ENCODE measurements at regions not wholly inside any gene's neighbourhood (a gene's known extent, or its start where the extent isn't known, plus 50 kb on each side); places are given as distances from the start of the nearest gene placed in this dataset.

DNA sequence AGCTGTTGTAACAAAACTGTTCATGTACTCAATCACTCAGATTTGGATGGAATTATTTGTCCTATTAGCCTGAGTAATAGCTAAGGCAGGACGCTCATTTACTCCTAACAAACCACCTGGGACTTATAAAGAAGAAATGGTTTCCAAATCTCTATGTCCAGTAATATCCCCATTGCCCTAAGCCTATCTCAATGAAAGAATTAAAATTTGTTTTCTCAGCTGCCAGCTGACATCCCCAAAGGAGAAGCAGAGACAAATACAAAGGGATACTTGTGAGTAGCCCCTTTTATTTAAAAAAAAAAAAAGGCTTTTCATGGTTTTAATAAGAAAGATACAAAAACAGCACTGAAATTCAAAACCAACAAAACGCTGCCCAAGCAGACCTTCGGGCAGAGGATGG lies 211.4 kb upstream of the PARD3B start:
- no peak for DNase-seq

DNA sequence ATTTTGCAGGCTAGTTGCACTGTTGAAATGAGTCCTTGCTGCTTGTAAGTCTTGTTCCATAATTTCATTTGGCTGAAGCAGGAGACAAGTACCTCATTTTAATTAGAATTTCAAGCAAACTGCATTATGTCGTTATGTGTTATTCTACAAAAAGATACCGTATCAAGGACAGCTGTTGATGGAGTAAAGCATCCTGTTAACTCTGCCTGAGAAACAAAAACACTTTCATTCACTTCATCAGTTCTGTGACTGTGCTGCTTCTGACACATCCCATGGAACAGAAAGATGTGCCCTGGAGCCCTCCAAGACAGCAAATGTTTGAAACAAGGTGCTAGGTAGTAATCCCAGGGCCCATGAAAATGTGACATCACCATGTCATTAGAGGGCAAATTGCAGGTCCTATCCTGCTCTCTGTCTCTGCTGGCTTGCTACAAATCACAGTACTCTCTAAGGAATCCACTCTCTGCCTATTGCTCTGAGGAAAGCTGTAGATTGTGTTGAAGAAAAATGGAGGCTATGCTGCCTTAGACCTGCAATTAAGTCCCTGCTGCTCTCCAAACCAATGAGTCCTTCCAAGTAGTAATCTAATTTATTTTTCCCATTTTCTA lies 209.7 kb upstream of the PARD3B start:
- DNase-seq: no peak

DNA sequence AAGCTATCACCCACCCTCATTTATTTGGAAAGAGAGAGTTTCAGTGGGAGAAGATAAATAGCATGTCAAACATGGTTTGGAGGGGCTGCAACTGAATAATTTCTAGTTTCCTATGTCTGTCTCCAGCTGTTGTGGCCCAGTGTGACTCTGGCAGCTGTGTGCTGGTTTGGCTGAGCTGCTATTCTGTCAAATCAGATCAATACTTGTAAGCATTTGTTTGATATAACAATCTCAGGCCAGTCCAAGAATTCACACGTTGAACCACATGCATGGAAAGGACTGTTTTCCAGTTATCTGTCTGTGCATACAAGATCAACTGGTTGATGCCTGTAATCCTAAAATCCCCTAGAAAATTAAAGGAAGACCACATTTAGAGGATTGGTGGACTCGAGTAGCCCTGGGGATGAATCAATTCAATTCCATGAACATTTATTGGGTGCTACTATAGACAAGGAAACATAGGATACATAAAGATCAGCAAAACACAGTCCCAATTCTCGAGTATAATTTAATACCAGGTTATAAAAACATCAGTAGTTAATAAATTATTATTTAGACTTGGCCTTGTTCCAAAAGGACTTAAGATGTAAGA lies 209.0 kb upstream of the PARD3B start:
- no peak for DNase-seq

DNA sequence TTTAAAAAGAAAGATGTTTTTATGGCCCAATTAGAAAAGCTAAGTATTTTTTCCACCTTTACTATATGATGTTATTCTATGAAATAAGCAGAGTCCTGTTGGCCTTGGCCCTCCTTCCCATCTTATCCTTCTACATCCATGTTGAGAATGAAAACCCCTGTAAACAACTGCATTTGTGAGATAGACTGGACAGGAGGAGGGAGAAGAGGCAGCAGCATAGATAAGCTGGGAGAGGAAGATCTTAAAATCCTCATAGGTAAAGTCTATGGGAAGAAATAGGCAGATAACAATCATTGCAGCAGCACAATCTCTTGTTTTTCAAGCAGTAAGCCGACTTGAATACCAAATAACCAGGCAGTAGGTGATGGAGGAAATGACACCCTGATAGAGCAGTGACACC lies 207.6 kb upstream of the PARD3B start:
- no peak for DNase-seq

DNA sequence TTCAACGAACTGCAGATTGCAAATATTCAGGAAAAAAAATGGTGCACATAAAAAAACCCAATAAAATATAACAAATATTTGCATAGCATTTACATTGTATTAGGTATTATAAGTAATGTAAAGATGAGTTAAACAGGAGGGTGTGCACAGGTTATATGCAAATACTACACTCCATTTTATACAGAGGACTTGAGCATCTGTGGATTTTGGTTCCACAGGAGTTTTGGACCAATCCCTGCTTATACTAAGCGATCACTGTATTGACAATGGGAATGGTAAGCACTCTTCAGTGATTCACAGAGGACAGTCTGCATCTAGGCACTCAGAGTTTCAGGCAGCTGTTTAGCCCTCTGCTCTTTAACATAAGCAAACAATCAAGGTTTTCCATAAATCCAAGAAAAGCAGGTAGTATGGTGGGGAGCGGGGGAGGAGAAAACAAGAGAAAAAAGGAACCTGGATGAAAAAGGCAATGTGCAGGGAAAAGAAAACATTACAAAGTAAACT lies 206.0 kb upstream of the PARD3B start:
- no peak for DNase-seq

DNA sequence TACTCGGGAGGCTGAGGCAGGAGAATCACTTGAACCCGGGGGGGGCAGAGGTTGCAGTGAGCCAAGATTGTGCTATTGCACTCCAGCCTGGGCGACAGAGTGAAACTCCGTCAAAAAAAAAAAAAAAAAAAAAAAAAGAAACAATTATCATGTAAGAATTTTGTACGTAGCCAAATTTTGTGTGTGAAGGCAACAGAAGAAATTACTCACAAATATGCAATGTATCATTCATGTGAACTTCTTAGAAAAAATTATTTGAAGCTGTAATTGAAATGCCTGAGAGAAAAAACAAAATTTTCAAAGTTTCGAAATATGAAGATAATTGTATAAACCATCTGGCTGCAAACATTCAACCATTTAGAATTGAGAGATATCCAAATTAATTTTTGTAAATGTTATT lies 204.8 kb upstream of the PARD3B start:
- no peak for DNase-seq

DNA sequence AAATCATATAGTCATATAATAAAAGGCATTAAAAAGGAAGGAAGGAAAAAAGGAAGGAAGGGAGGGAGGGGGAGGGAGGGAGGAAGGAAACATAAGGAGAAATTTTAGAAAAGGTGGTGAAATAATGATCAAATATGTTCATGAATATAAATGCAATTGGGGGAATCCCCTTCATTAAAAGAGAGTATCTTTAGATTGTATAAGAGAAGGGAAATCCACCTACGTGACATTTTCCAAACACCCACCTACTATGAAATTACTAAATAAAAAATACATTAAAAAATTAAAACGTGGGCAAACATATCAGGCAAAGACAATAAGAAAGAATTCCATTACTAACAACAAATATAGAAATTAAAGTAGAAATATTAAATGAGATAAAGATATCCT lies 203.4 kb upstream of the PARD3B start:
- no peak for DNase-seq

DNA sequence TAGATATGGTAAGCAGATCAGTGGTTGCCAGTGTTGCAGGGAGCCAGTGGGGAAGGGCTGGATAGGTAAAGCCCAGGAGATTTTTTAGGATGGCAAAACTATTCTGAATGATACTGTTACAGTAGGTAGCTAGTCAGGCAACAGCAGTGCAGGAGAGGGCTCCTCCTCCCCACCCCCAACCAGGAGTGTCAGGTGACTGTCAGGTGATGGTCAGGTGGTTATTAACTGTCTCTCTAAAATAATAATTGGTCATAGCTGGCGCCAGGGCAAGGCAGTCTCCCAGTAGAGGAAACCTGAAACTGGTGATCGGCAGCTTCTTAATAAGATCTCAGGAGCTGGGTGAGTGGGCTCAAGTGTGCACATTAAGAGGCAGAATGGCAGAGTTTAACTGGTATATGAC lies 201.6 kb upstream of the PARD3B start:
- DNase-seq: no peak

DNA sequence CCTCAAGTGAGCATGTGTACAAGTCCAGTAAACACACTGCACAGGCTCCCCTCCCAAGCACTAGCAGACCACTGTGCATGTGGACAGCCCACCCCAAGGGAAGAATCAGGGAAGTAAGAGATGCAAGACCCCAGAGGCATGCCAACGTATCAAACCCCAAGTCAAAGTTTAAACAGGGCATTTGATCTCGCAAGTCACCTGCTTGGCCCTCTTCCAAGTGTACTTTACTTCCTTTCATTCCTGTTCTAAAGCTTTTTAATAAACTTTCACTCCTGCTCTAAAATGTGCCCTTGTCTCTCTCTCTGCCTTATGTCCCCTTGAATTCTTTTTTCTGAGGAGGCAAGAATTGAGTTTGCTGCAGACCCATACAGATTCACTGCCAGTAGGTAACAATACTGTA lies 201.2 kb upstream of the PARD3B start:
- no peak for DNase-seq

DNA sequence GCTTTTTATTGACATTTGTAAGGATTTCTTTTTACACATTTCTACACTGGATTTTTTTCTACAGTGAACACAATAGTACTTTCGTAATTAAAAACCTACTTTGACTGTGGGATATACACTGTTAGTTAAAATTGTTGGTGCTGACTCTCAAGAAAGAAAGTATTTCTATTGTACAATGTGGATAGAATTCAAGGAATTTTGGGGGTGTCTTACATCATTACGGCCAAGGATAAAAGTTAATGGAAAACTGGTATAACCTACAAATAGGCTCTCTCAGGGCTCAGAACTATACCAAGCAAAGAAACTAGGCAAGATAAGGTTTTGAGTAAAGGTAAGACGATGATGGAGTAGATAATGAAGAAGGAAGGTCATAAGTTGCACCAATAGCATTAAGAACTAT lies 198.4 kb upstream of the PARD3B start:
- DNase-seq: no peak

DNA sequence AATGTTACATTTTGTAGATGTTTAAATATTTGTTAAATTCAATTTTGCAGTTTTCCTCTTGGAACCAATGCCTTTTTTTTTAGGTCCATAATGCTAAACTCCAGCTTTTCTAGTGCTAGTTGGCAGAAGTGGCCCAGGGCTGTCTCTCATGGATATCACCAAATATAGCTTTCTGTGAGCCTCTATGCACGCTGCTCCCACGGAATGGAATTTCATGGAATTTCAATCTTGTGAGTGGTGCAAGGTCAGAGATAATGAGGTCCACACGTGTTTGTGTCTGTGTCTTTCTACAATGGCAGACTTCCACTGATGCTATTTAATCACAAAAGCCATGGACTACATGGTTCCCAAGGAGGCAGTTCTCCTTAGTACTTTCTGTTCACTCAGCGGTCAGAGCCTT lies 191.5 kb upstream of the PARD3B start:
- no peak for DNase-seq

DNA sequence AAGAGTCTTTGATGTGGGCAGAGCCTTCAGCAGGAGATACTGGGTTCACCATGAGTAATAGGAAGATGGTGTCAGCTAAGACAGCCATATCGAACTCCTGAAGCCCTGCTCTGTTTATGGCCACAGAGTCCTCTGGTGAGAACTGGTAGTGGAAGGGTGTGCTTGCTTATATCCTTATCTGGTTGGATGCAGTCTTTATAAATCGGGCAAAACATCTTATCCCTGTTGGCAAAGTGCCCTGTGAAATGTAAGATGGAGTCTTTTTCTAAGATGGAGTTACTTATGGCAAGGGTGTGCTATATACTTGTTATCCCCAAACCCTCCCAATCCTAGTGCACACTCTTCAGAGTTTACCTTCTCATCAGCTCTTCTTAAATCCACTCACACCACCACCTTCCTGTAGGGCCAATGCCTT lies 190.8 kb upstream of the PARD3B start:
- DNase-seq: no peak

DNA sequence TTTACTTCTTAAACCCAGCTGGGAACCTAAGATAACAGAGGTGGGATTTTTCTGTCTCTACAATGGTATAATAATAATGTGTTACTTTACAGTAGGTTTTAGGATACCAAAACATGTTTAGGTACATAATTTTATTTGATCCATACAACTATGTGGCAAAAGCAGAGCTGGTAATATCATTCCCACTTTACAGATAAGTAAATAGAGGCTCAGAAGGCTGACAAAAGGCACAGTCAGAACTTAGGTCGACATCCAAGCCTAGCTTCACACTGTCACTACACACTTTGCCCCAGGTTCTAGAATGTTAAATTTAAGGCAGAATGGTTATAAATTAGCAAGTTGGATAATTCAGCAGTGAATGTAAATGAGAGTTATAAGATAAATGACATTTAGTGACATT lies 189.6 kb upstream of the PARD3B start:
- no peak for DNase-seq

DNA sequence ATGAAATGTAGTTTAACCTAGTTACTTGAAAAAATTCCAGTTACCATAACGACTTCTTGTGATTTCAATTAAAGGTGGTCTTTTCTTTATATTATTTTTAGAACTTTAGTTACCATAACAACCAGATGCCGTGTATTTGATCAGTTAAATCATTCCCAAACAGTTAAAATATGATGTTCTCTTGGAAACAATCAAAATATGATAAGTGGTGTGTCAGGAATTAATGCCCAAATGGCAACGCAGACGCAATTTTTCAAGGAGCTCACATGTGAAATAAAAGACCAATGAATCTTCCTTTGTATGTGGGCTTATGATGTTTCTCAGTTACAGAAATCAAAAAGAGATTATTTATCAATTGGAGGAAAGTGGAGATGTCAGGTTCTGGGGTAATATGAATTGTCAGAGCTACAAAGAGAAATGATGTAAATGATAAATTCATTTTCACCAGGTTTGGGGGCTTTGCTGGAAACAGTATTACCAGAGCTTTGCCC lies 189.1 kb upstream of the PARD3B start:
- DNase-seq: no peak

DNA sequence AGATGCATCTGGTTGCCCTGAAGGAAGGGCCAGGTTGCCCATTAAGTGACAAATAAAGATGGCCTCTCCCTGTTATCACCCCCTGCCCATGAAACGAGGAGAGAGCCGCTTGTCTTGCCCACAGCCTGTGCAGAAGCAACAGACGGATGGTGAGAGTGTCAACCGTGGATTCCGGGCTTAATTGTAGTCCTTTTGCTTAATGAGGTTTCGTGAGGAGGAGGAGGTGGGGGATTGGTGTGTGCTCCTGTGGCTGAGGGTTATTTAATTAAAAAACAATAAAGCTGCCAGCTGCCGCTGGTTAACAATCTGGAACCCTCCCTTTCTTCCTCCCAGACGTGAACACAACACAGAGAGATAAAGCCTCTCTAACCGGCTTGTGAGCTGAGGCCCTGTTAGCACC lies 188.0 kb upstream of the PARD3B start:
- DNase-seq: no peak

DNA sequence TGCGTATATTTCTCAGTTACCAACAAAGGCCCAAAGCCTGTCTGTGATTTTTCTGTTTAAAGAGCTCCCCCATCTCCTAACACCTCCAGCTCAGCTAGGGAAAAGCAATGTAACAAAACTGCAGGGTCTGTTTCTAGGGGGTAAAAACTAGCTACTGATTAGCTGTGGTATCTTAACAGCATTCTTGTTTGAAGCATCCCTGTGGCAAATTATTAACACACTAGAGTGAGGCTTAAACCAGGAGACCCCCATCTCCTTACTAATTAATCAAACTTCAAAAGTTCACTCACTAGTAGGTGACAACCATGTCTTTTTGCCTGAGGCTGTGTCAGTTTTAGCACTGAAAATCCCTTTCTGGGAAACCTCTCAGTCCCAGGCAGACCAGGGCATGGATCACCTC lies 186.2 kb upstream of the PARD3B start:
- DNase-seq: no peak

DNA sequence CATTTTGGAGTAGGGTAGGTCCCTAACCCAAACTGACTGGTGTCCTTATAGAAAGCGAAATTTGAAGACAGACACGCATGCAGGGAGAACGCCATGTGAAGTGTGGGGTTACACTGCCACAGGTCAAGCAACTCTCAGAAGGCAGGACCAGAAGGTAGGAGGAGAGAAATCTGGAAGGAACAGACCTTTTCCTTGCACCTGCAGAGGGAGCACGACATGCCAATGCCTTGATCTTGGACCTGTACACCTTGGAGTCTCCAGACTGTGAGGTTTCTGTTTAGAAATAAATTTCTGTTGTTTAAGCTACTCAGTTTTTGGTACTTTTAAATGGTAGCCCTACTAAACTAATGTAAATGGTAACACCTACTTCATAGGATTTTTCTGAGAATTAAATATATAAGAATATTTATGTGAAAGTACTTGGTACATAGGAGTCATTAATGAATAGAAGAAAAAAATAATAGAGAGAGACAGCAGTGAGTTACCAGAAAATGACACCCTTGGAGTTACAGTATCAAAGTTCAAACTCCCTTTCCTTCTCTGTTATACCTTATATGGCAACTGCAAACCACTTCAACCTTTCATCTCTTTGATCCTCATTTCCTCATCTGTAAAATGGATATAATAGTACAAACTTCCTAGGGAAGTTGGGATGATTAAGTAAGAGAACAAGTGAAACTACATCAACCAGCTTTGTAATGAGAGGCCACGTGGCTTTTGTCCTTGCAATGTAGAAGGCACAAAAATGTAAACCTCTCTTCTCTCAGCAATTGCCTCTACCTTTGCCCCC lies 184.9 kb upstream of the PARD3B start:
- no peak for DNase-seq

DNA sequence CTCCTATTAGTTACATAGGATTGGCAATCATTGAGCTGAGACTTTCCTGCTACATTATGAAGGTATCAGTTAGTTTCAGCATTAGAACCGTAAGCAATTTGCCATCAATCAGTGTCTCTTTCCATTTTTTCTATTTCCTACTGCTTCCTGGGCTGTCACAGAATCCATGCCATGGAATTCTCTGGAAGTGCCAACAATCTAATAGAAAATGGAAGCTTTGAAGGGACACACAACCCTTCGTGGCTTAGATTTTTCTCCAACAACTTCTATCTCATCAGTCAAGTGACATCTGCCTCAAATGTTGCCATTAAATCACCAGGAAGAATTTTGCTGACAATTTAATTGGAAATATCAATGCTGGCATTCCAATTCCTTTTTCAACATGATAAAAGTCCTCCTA lies 183.5 kb upstream of the PARD3B start:
- DNase-seq: no peak

DNA sequence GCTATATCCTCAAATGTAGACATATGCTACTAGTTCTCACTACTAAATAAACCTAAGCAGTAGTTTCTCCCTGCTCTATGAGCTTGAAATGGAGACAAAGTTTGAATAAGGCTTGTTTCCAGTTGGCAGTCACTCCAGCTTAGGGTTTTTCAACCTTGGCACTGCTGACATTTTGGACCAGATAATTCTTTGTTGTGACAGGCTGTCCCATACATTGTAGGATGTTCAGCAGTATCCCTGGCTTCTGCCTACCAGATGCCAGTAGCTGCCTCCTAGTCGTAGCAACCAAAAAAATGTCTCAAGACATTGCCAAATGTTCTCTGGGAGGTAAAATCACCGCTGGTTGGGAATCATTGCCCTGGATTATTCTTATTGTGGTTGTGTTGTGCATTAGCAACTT lies 182.7 kb upstream of the PARD3B start:
- DNase-seq: no peak

DNA sequence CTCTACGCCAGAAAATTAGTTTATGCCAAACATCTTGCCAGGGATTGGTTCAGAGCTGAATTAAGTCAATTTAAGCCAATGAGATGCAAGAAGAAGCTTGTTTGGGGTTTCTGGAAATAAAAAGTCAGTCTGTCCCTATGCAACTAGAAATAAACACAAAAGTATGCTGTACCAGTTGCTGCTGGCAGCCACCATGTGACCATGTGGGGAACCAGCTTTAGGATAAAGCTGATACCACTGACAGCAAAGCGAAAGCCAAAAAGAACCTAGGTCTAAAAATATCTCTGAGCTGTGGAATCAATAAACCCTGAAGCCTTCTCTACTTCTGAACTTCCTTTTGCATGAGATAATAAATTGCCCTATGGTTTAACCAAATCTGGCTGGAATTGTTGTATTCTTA lies 181.8 kb upstream of the PARD3B start:
- DNase-seq: no peak

DNA sequence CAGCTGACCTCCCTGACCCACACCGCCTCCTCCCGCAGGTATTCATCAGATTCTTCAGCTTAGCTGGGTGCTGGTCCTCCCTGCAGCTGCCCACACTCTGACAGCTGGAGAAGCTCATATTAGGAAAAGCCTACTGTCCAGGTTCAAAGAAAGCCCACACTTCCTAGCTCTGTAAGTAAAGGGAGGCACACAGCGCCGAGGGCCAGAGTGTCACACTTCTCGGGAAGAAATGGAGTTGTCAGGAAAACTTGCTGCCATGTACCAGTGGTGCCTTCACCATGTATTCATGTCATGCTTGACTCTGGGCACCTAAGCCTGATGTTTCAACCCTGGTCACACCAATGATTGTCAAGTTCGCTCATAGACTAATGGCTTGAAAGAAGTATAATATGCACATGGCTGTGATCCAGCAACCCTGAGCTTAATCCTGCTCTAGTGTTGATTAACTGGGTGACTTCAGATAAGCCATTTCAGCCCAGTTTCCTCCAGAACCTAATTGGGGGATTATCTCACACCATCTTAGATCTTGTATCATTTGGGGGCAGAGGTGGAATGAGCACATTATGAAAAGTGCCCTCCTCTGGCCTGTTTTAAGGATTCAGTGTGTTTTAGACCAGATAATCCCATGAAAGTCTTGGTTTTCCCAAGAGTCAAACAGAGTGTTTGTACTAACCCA lies 180.3 kb upstream of the PARD3B start:
- no peak for DNase-seq

DNA sequence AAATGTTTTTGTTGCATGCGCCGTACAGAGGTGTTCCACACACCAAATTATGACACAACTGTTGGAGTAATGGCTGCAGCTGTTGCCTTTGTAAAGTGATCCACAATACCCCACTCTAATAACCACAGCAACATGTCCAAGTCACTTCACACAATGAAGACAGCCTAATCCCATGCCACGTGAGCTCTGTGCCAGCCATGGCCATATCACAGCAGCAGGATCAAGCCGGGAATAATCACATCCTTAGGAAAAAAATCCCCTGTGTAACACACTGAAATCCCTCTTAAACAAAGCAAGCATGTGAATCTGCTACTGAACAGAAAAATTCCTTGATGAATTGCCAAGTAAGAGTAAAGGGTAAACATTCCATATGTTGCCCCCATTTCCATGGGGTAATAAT lies 179.5 kb upstream of the PARD3B start:
- DNase-seq: no peak

DNA sequence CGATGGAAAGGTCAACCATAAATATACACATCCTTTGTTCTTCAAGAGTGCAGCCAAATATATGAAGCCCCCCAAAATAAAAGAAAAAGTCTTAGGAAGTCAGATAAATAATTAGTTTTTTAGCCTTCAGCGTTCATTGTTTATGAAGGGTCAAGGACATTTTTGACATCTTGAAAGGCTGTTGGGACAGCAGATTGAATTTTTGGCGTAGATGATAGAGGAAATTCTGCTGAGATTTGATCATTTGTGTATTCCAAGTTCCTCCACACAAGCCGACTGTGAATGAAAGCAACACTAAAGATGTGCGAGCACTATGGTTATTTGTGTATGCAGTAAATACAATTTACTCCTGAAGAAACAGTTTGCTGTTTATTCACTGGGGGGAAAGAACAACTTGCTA lies 177.8 kb upstream of the PARD3B start:
- no peak for DNase-seq

All from activated CD4-positive, CD25-positive, alpha-beta regulatory T cell (primary cell).